ENCODE measurements at regions not wholly inside any gene's neighbourhood (a gene's known extent, or its start where the extent isn't known, plus 50 kb on each side); places are given as distances from the start of the nearest gene placed in this dataset.

DNA sequence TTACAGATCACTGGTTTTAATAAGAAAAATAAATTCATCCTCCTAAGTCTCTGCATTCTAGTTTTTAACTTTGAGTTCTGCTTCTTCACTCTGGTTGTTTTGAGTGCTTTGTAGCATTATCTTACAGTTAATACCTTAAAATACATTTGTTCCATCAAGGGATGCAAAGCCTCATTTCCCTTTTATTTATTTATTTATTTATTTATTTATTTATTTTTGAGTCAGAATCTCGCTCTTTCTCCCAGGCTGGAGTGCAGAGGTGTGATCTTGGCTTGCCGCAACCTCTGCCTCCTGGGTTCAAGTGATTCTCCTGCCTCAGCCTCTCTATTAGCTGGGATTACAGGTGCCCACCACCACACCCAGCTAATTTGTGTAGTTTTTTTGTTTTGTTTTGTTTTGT, 147.8 kb downstream of the ZNF326 start:
- TF ChIP-seq, protein P1, sequence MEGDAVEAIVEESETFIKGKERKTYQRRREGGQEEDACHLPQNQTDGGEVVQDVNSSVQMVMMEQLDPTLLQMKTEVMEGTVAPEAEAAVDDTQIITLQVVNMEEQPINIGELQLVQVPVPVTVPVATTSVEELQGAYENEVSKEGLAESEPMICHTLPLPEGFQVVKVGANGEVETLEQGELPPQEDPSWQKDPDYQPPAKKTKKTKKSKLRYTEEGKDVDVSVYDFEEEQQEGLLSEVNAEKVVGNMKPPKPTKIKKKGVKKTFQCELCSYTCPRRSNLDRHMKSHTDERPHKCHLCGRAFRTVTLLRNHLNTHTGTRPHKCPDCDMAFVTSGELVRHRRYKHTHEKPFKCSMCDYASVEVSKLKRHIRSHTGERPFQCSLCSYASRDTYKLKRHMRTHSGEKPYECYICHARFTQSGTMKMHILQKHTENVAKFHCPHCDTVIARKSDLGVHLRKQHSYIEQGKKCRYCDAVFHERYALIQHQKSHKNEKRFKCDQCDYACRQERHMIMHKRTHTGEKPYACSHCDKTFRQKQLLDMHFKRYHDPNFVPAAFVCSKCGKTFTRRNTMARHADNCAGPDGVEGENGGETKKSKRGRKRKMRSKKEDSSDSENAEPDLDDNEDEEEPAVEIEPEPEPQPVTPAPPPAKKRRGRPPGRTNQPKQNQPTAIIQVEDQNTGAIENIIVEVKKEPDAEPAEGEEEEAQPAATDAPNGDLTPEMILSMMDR (conservative IDR thresholded peaks at IDR 0.05; ENCODE audit: low read depth in 2 of 2), result no peak
- no peak for TF ChIP-seq EZH2 (IDR thresholded peaks at IDR 0.05; ENCODE audit: low read depth, unreplicated experiment)
- no peak for TF ChIP-seq POLR2AphosphoS5 (IDR thresholded peaks at IDR 0.05; ENCODE audit: low read depth)
- TF ChIP-seq, protein P2, sequence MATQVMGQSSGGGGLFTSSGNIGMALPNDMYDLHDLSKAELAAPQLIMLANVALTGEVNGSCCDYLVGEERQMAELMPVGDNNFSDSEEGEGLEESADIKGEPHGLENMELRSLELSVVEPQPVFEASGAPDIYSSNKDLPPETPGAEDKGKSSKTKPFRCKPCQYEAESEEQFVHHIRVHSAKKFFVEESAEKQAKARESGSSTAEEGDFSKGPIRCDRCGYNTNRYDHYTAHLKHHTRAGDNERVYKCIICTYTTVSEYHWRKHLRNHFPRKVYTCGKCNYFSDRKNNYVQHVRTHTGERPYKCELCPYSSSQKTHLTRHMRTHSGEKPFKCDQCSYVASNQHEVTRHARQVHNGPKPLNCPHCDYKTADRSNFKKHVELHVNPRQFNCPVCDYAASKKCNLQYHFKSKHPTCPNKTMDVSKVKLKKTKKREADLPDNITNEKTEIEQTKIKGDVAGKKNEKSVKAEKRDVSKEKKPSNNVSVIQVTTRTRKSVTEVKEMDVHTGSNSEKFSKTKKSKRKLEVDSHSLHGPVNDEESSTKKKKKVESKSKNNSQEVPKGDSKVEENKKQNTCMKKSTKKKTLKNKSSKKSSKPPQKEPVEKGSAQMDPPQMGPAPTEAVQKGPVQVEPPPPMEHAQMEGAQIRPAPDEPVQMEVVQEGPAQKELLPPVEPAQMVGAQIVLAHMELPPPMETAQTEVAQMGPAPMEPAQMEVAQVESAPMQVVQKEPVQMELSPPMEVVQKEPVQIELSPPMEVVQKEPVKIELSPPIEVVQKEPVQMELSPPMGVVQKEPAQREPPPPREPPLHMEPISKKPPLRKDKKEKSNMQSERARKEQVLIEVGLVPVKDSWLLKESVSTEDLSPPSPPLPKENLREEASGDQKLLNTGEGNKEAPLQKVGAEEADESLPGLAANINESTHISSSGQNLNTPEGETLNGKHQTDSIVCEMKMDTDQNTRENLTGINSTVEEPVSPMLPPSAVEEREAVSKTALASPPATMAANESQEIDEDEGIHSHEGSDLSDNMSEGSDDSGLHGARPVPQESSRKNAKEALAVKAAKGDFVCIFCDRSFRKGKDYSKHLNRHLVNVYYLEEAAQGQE (IDR thresholded peaks at IDR 0.05; ENCODE audit: unreplicated experiment), result no peak
- TF ChIP-seq EZH2phosphoT487 (IDR thresholded peaks at IDR 0.05; ENCODE audit: unreplicated experiment), result no peak
- TF ChIP-seq, protein P3, sequence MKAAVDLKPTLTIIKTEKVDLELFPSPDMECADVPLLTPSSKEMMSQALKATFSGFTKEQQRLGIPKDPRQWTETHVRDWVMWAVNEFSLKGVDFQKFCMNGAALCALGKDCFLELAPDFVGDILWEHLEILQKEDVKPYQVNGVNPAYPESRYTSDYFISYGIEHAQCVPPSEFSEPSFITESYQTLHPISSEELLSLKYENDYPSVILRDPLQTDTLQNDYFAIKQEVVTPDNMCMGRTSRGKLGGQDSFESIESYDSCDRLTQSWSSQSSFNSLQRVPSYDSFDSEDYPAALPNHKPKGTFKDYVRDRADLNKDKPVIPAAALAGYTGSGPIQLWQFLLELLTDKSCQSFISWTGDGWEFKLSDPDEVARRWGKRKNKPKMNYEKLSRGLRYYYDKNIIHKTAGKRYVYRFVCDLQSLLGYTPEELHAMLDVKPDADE (IDR thresholded peaks at IDR 0.05), result no peak
- no peak for TF ChIP-seq NANOG (IDR thresholded peaks at IDR 0.05; ENCODE audit: borderline replicate concordance)
- TF ChIP-seq CREB1 (CRISPR knock-in tag; IDR thresholded peaks at IDR 0.05; ENCODE audit: low read depth), result no peak
- no peak for TF ChIP-seq JUNB (IDR thresholded peaks at IDR 0.05; ENCODE audit: unreplicated experiment)

Measured in GM23338 (cell line).